ENCODE measurements at regions not wholly inside any gene's neighbourhood (a gene's known extent, or its start where the extent isn't known, plus 50 kb on each side); places are given as distances from the start of the nearest gene placed in this dataset.

DNA sequence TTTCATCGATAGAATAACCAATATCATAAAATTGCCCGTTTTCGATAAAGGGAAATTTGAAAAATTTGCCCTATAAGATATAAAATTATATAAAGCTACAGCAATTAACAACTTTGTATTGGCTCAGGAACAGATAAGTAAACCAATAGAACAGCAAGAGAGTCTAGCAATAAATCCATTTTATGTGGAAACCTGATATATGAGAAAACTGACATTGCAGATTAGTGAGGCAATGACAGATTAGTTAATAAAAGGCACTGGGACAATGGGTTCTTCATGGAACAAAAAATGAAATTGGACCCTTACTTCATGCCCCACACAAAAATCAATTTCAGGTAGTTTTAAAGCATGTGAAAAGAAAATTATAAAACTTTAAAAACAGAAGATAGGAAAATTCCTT is 169.9 kb upstream of the ST6GALNAC5 start:
- no peak overlapping the region for H3K9ac ChIP-seq (ENCODE audit: insufficient read depth, low read depth, low read length)
- TF ChIP-seq, protein P1, sequence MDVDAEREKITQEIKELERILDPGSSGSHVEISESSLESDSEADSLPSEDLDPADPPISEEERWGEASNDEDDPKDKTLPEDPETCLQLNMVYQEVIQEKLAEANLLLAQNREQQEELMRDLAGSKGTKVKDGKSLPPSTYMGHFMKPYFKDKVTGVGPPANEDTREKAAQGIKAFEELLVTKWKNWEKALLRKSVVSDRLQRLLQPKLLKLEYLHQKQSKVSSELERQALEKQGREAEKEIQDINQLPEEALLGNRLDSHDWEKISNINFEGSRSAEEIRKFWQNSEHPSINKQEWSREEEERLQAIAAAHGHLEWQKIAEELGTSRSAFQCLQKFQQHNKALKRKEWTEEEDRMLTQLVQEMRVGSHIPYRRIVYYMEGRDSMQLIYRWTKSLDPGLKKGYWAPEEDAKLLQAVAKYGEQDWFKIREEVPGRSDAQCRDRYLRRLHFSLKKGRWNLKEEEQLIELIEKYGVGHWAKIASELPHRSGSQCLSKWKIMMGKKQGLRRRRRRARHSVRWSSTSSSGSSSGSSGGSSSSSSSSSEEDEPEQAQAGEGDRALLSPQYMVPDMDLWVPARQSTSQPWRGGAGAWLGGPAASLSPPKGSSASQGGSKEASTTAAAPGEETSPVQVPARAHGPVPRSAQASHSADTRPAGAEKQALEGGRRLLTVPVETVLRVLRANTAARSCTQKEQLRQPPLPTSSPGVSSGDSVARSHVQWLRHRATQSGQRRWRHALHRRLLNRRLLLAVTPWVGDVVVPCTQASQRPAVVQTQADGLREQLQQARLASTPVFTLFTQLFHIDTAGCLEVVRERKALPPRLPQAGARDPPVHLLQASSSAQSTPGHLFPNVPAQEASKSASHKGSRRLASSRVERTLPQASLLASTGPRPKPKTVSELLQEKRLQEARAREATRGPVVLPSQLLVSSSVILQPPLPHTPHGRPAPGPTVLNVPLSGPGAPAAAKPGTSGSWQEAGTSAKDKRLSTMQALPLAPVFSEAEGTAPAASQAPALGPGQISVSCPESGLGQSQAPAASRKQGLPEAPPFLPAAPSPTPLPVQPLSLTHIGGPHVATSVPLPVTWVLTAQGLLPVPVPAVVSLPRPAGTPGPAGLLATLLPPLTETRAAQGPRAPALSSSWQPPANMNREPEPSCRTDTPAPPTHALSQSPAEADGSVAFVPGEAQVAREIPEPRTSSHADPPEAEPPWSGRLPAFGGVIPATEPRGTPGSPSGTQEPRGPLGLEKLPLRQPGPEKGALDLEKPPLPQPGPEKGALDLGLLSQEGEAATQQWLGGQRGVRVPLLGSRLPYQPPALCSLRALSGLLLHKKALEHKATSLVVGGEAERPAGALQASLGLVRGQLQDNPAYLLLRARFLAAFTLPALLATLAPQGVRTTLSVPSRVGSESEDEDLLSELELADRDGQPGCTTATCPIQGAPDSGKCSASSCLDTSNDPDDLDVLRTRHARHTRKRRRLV (CRISPR knock-in tag; IDR thresholded peaks at IDR 0.05), result no peak
- no peak for TF ChIP-seq DMAP1 (CRISPR knock-in tag; IDR thresholded peaks at IDR 0.05)
- TF ChIP-seq HIVEP1 (CRISPR knock-in tag; IDR thresholded peaks at IDR 0.05), result no peak
- TF ChIP-seq BCLAF1 (IDR thresholded peaks at IDR 0.05), result no peak
- TF ChIP-seq ZNF441 (CRISPR knock-in tag; IDR thresholded peaks at IDR 0.05; ENCODE audit: borderline replicate concordance), result no peak
- TF ChIP-seq SIN3A (IDR thresholded peaks at IDR 0.05; ENCODE audit: borderline replicate concordance, low read depth, low read length), result no peak
- no peak for TF ChIP-seq REL (CRISPR knock-in tag; conservative IDR thresholded peaks at IDR 0.05)
- no peak for TF ChIP-seq SMAD9 (CRISPR knock-in tag; IDR thresholded peaks at IDR 0.05)
- no peak for TF ChIP-seq NR3C1 (CRISPR knock-in tag; IDR thresholded peaks at IDR 0.05)
- no peak for TF ChIP-seq NFRKB (IDR thresholded peaks at IDR 0.05)
- TF ChIP-seq DRAP1 (CRISPR knock-in tag; IDR thresholded peaks at IDR 0.05), result no peak
- no peak for TF ChIP-seq IKZF4 (CRISPR knock-in tag; IDR thresholded peaks at IDR 0.05; ENCODE audit: borderline replicate concordance, low read depth, not compliant biosample characterization)
- no peak for TF ChIP-seq ZNF574 (CRISPR knock-in tag; IDR thresholded peaks at IDR 0.05)
- no peak for TF ChIP-seq MAFG (CRISPR knock-in tag; IDR thresholded peaks at IDR 0.05)
- TF ChIP-seq RBM22 (optimal IDR thresholded peaks at IDR 0.05; ENCODE audit: low read length), result no peak
- BruUV-seq (replicated peaks), result no TSS peak
- ATAC-seq, result no peak
- peaks cover 31% of the 10 kb centered on the region for H3K9me3 ChIP-seq (ENCODE audit: low read length)
- DNase-seq (ENCODE audit: low spot score), result no peak
- in situ Hi-C loops (cut with HindIII; ENCODE audit: extremely low pct_ligation_motif_present, low pct_unique_long_range_greater_than_20kb) (no loop called here), intact Hi-C loops (cut with micrococcal nuclease; ENCODE audit: unreplicated experiment) (no loop called here)
- no peak overlapping the region for H3K4me3 ChIP-seq (replicated peaks in 1 of 3; ENCODE audit: insufficient read depth in 1 of 3, low read depth in 2 of 3, low read length in 3 of 3)
- H3K79me2 ChIP-seq (ENCODE audit: insufficient read depth, low read length), result no peaks in the 10 kb centered on the region
- no peaks in the 10 kb centered on the region for H3K27me3 ChIP-seq (ENCODE audit: control insufficient read depth in 1 of 2, insufficient read depth in 2 of 2, low read length in 2 of 2)
- H3K4me1 ChIP-seq (ENCODE audit: insufficient read depth, low read length), result no peaks in the 10 kb centered on the region
- no peaks in the 10 kb centered on the region for H4K20me1 ChIP-seq (ENCODE audit: insufficient read depth, low read length)
- H3K36me3 ChIP-seq (replicated peaks in 1 of 2; ENCODE audit: control insufficient read depth in 1 of 2, insufficient read depth in 2 of 2, low read length in 2 of 2), result no peaks in the 10 kb centered on the region
- POLR2A ChIA-PET, result no interaction called here
- H2AFZ ChIP-seq (ENCODE audit: low read length), result no peak overlapping the region
- CTCF ChIA-PET (ENCODE audit: low intra/inter-chr PET ratio, low total read pairs), result no interaction called here
- WGBS (ENCODE audit: low lambda C conversion rate), result 22% methylated on average over 3 of the region's 3 CpGs
- FAIRE-seq, result no peak
- H3K4me2 ChIP-seq (ENCODE audit: low read depth, low read length), result no peak overlapping the region
- no peak overlapping the region for H3K27ac ChIP-seq (ENCODE audit: extremely low read length, insufficient read depth, low read length)

Measured in HepG2 (cell line).